ENCODE measurements at regions not wholly inside any gene's neighbourhood (a gene's known extent, or its start where the extent isn't known, plus 50 kb on each side); places are given as distances from the start of the nearest gene placed in this dataset.

GRCh38 chr4:137957806-137958205 is 284.3 kb downstream of the SLC7A11 start:
- no peak for DNase-seq (ENCODE audit: low spot score in 2 of 2)
- Histone ChIP-seq H3K27ac (no peak overlapping the region), H3K27me3 (no peaks in the 10 kb centered on the region), H3K9me3 (no peaks in the 10 kb centered on the region), H3K4me3 (no peak overlapping the region), H3K4me1 (peaks cover 17% of the 10 kb centered on the region), H3K36me3 (no peaks in the 10 kb centered on the region)
- 82% methylated on average over 3 of the region's 3 CpGs for WGBS
- TF ChIP-seq, protein P1, sequence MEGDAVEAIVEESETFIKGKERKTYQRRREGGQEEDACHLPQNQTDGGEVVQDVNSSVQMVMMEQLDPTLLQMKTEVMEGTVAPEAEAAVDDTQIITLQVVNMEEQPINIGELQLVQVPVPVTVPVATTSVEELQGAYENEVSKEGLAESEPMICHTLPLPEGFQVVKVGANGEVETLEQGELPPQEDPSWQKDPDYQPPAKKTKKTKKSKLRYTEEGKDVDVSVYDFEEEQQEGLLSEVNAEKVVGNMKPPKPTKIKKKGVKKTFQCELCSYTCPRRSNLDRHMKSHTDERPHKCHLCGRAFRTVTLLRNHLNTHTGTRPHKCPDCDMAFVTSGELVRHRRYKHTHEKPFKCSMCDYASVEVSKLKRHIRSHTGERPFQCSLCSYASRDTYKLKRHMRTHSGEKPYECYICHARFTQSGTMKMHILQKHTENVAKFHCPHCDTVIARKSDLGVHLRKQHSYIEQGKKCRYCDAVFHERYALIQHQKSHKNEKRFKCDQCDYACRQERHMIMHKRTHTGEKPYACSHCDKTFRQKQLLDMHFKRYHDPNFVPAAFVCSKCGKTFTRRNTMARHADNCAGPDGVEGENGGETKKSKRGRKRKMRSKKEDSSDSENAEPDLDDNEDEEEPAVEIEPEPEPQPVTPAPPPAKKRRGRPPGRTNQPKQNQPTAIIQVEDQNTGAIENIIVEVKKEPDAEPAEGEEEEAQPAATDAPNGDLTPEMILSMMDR (IDR thresholded peaks at IDR 0.05) = no peak
- TF ChIP-seq EP300 (IDR thresholded peaks at IDR 0.05) = no peak
- no peak for TF ChIP-seq POLR2AphosphoS5 (IDR thresholded peaks at IDR 0.05)
- TF ChIP-seq POLR2A (IDR thresholded peaks at IDR 0.05) = no peak

DNA sequence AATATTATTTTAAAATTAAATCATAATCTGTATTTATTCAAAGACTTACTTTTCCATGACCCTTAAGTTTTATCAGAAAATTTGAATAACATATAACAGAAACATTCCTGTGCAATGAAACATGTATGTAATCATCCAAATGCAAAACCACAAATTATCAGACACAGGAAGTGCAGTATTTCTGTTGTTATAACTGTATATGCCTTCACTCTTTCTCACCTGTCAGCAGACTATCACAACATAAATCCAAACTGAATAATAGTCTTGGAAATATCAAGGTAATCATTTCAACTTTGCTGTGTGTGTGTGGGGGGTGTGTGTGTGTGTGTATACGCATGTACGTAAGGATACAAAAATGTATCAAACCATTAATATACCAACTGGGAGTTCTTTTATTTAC is 285.9 kb downstream of the SLC7A11 start:
- peaks cover 13% of the 10 kb centered on the region for H3K4me1 ChIP-seq
- 97% methylated on average over 2 of the region's 2 CpGs for WGBS
- no peak overlapping the region for H3K27ac ChIP-seq

GRCh38 chr4:137955595-137955994 is 286.6 kb downstream of the SLC7A11 start:
- no peak for DNase-seq (ENCODE audit: low spot score in 2 of 2)
- H3K27ac ChIP-seq = no peak overlapping the region
- H3K4me3 ChIP-seq = no peak overlapping the region
- TF ChIP-seq POLR2A (IDR thresholded peaks at IDR 0.05) = no peak
- no peak for TF ChIP-seq POLR2AphosphoS5 (IDR thresholded peaks at IDR 0.05)
- no peak for TF ChIP-seq EP300 (IDR thresholded peaks at IDR 0.05)
- TF ChIP-seq, protein P1 (IDR thresholded peaks at IDR 0.05) = no peak
- no peaks in the 10 kb centered on the region for H3K27me3 ChIP-seq
- H3K4me1 ChIP-seq = peaks cover 6% of the 10 kb centered on the region
- H3K9me3 ChIP-seq = no peaks in the 10 kb centered on the region
- 80% methylated on average over 1 of the region's 1 CpG for WGBS
- H3K36me3 ChIP-seq = no peaks in the 10 kb centered on the region

More for the DNA sequence above, 285.9 kb downstream of the SLC7A11 start:
- TF ChIP-seq POLR2AphosphoS5 (IDR thresholded peaks at IDR 0.05) = no peak
- TF ChIP-seq, protein P1 (IDR thresholded peaks at IDR 0.05) = no peak
- TF ChIP-seq POLR2A (IDR thresholded peaks at IDR 0.05) = no peak
- no peak for TF ChIP-seq EP300 (IDR thresholded peaks at IDR 0.05)
- Histone ChIP-seq H3K27me3 (no peaks in the 10 kb centered on the region), H3K4me3 (no peak overlapping the region), H3K36me3 (no peaks in the 10 kb centered on the region), H3K9me3 (no peaks in the 10 kb centered on the region)
- DNase-seq (ENCODE audit: low spot score in 2 of 2) = no peak

DNA sequence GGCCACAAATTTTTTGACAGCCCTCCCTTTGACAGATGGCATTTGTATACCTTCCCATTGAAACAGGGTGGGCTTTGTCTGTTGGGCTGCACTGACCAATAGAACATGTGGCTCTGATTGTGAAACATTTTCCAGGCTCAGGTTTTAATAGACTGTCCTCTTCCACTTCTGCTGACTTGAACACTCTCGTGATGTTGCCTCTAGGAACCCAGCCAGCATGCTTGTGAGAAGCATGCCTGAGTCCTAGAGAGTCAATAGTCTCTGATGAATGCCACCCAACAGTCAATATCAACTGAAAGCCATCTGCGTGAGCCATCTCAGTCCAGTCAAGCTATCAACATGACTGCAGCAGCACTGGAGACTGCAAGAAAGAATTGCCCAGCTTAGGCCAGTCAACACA is 290.0 kb downstream of the SLC7A11 start:
- no peak for DNase-seq (ENCODE audit: low spot score in 2 of 2)
- WGBS = 60% methylated on average over 2 of the region's 2 CpGs
- no peak for TF ChIP-seq POLR2A (IDR thresholded peaks at IDR 0.05)
- TF ChIP-seq EP300 (IDR thresholded peaks at IDR 0.05) = no peak
- TF ChIP-seq, protein P1 (IDR thresholded peaks at IDR 0.05) = no peak
- no peak for TF ChIP-seq POLR2AphosphoS5 (IDR thresholded peaks at IDR 0.05)
- Histone ChIP-seq H3K4me1 (peaks cover 6% of the 10 kb centered on the region), H3K4me3 (no peak overlapping the region), H3K9me3 (no peaks in the 10 kb centered on the region), H3K36me3 (no peaks in the 10 kb centered on the region), H3K27ac (no peak overlapping the region), H3K27me3 (no peaks in the 10 kb centered on the region)

DNA sequence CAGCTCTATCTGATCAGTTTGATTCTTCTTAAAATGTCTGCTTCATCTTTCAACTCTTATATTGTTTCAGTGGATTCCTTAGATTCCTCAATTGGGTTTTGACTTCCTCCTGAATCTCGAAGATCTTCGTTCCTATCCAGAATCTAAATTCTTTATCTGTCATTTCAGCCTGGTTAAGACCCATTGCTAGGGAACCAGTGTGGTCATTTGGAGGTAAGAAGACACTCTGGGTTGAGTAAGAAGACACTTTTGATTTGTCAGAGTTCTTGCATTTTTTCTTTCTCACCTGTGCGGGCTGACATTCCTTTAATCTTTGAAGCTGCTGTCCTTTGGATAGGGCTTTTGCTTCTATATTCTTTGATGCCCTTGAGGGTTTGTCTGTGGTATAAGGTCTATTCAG is 291.9 kb downstream of the SLC7A11 start:
- Histone ChIP-seq H3K4me3 (no peak overlapping the region), H3K36me3 (no peaks in the 10 kb centered on the region), H3K4me1 (peaks cover 6% of the 10 kb centered on the region), H3K9me3 (no peaks in the 10 kb centered on the region), H3K27ac (no peak overlapping the region), H3K27me3 (no peaks in the 10 kb centered on the region)
- TF ChIP-seq POLR2AphosphoS5 (IDR thresholded peaks at IDR 0.05) (no peak), POLR2A (IDR thresholded peaks at IDR 0.05) (no peak), EP300 (IDR thresholded peaks at IDR 0.05) (no peak)
- TF ChIP-seq, protein P1 (IDR thresholded peaks at IDR 0.05) = no peak
- no peak for DNase-seq (ENCODE audit: low spot score in 2 of 2)
- 96% methylated on average over 3 of the region's 3 CpGs for WGBS

Data from suprapubic skin (tissue), 4 donors.